Lung (tissue), 11 donors: ENCODE measurements at regions not wholly inside any gene's neighbourhood (a gene's known extent, or its start where the extent isn't known, plus 50 kb on each side); places are given as distances from the start of the nearest gene placed in this dataset.
A peak's percentile ranks its signal among the peaks of the same experiment; 100 is the strongest.

Experiments used
- ATAC-seq: fragments of 200-7000 bp; cut with Tn5 transposase; one replicate; pipeline ENCODE4 v1.9.1; 2020; ENCODE audit warnings: moderate number of reproducible peaks; ENCODE audit not compliant: insufficient read depth, low FRiP score
- DNase-seq, 3 donors: peaks; one replicate each; pipeline ENCODE4 v3.0.0-alpha.2; 2013 to 2017
- H3K27ac ChIP-seq, 2 donors: one replicate each; pipeline ENCODE4 v1.5.1; 2013; ENCODE audit warnings: mild to moderate bottlenecking in 2 of 2, moderate library complexity in 2 of 2, control low read depth in 1 of 2, inconsistent platforms in 1 of 2, low read depth in 1 of 2, low read length in 1 of 2
- H3K27me3 ChIP-seq, 3 donors: one replicate each; pipeline ENCODE4 v1.5.1; 2013; ENCODE audit warnings: low read length in 2 of 3; ENCODE audit not compliant: control insufficient read depth in 3 of 3, insufficient read depth in 3 of 3
- H3K36me3 ChIP-seq, 4 donors: one replicate each; pipeline ENCODE4 v1.5.1; 2013; ENCODE audit warnings: low read length in 4 of 4, mild to moderate bottlenecking in 1 of 4, moderate library complexity in 1 of 4; ENCODE audit not compliant: control insufficient read depth in 4 of 4, insufficient read depth in 4 of 4
- H3K4me1 ChIP-seq, 5 donors: one replicate each; pipeline ENCODE4 v1.5.1; 2013; ENCODE audit warnings: low read length in 5 of 5, mild to moderate bottlenecking in 2 of 5, moderate library complexity in 1 of 5; ENCODE audit not compliant: control insufficient read depth in 5 of 5, insufficient read depth in 5 of 5
- H3K4me3 ChIP-seq: one replicate; pipeline ENCODE4 v1.5.1; 2013; ENCODE audit warnings: mild to moderate bottlenecking, control low read depth, moderate library complexity
- H3K9ac ChIP-seq, 2 donors: one replicate each; pipeline ENCODE4 v1.5.1; 2013; ENCODE audit warnings: low read length in 2 of 2, control low read depth in 1 of 2; ENCODE audit not compliant: insufficient read depth in 1 of 2
- H3K9me3 ChIP-seq, 4 donors: one replicate each; pipeline ENCODE4 v1.5.1; 2013; ENCODE audit warnings: low read length in 3 of 4, mild to moderate bottlenecking in 1 of 4, moderate library complexity in 1 of 4; ENCODE audit not compliant: control insufficient read depth in 4 of 4, insufficient read depth in 3 of 4
- WGBS, 2 donors: extraction: QIAGEN DNeasy Blood & Tissue Kit; methylation state at CpG; one replicate each; pipeline ENCODE4 v1.1.7; 2013; 5-methylcytosine and 5-hydroxymethylcytosine counted together
- TF ChIP-seq, protein P1 (sequence below): IDR thresholded peaks from 2 replicates; pipeline ENCODE4 v1.5.1; 2012; ENCODE audit warnings: mild to moderate bottlenecking; ENCODE audit errors: control extremely low read depth, extremely low read depth
- donor health status: control.
- donor health status: control.
- donor health status: Bipolar disorder and iron deficiency.
- donor health status: healthy.
- donor health status: DM: yes; HTN: yes; CAD: no.

DNA sequence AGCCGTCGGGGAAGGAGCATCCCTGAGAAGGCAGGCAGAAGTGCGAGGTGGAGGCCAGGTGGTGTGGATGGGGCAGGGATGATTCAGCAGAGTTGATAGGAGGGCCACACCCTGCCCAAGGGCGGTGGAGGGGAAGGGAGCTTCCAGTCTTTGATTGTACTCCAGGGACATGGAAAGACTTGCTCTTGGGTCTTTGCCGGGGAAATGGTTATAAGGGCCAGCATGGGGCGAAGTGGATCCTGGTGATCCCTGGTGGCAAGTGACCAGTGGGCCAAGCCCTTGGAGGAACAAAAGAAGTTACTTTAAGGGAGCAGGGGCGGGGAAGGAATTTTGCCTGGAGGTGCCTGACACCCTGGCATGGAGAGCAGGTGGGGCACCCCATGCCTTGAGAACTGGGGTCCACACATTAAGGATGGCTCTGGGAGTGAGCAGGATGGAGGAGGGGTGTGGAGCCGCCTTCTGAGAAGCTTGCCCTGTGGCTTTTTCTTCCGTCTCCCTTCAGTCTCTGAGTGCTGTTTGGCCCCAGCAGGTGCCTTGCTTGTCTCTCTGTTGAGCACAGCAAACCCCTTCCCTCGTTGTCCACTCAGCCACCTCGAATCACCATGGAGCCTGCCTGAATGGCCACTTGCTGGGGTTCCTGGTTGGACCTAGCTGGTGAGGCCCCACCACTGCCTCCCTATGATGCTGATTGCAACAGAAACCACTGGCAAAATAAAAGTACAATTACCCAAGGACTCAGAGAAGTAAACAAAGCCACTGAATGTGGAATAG lies 83.9 kb downstream of the RAMP3 start:
- H3K27ac ChIP-seq = peak overlapping the region in 1 of 2 donors; percentile 76
- no peaks in the 10 kb centered on the region for H3K36me3 ChIP-seq
- TF ChIP-seq, protein P1, sequence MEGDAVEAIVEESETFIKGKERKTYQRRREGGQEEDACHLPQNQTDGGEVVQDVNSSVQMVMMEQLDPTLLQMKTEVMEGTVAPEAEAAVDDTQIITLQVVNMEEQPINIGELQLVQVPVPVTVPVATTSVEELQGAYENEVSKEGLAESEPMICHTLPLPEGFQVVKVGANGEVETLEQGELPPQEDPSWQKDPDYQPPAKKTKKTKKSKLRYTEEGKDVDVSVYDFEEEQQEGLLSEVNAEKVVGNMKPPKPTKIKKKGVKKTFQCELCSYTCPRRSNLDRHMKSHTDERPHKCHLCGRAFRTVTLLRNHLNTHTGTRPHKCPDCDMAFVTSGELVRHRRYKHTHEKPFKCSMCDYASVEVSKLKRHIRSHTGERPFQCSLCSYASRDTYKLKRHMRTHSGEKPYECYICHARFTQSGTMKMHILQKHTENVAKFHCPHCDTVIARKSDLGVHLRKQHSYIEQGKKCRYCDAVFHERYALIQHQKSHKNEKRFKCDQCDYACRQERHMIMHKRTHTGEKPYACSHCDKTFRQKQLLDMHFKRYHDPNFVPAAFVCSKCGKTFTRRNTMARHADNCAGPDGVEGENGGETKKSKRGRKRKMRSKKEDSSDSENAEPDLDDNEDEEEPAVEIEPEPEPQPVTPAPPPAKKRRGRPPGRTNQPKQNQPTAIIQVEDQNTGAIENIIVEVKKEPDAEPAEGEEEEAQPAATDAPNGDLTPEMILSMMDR = no peak
- 69 to 83% methylated on average over 11 of the region's 11 CpGs for WGBS, 2 donors
- H3K9ac ChIP-seq = no peak overlapping the region
- DNase-seq = no peak
- peaks cover 0 to 12% (median 5%) of the 10 kb centered on the region in 3 donors for H3K27me3 ChIP-seq
- H3K4me1 ChIP-seq = peaks cover 0 to 20% (median 0%) of the 10 kb centered on the region in 5 donors
- ATAC-seq = no peak
- no peak overlapping the region for H3K4me3 ChIP-seq
- H3K9me3 ChIP-seq = peaks cover 0 to 4% (median 0%) of the 10 kb centered on the region in 4 donors

DNA sequence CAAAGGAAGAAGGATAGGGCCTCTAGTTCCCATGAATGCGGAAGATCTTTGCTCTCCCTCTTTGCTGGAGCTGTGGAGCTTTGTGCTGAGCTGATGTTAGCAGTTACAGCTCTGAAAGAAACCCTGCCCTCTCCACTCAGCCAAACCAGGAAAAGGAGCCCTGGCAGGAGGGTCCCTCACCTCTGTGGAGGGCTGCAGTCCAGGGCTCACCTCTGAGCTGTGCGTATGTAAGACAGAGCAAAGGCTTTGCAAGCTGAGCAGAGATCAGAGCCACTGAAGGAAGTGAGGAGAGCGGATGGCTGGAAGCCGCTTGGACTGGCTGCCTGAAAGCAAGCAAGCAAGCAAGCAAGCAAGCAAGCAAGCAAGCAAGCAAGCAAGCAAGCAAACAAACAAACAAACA lies 84.7 kb downstream of the RAMP3 start:
- Histone ChIP-seq H3K9me3 (peaks cover 0 to 4% (median 0%) of the 10 kb centered on the region in 4 donors), H3K36me3 (no peaks in the 10 kb centered on the region), H3K27ac (peak overlapping the region in 1 of 2 donors; percentile 61), H3K9ac (no peak overlapping the region), H3K4me3 (no peak overlapping the region), H3K4me1 (peaks cover 0 to 20% (median 0%) of the 10 kb centered on the region in 5 donors), H3K27me3 (peaks cover 0 to 8% (median 5%) of the 10 kb centered on the region in 3 donors)
- DNase-seq (no peak), ATAC-seq (no peak)
- 83 to 86% methylated on average over 4 of the region's 4 CpGs for whole genome bisulfite sequencing, 2 donors
- TF ChIP-seq, protein P1 = no peak

DNA sequence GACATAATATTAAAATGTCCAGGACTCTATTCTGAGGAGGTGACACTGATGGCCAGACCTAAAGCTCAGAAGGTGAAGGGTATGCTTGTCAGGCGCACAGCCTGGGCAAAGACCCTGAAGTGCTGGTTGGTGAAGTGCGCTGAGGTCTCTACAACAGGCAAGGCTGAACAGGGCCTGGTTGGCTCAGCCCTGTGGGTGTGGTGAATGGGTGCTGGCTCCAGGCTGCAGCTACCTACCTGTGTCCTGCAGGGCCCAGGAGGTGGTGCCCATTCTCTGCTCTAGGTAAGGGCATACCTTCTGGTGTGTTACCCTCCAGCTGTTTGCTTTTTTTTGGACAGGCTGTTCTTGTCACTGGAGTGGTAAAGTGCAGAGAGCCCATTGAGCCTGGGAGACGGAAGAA lies 85.1 kb downstream of the RAMP3 start:
- 88 to 98% methylated on average over 3 of the region's 3 CpGs for WGBS, 2 donors
- Histone ChIP-seq H3K9me3 (peaks cover 0 to 4% (median 0%) of the 10 kb centered on the region in 4 donors), H3K9ac (no peak overlapping the region), H3K27ac (peak overlapping the region in 1 of 2 donors; percentile 28), H3K4me1 (peaks cover 0 to 20% (median 0%) of the 10 kb centered on the region in 5 donors), H3K36me3 (no peaks in the 10 kb centered on the region), H3K27me3 (peaks cover 0 to 8% (median 5%) of the 10 kb centered on the region in 3 donors), H3K4me3 (no peak overlapping the region)
- DNase-seq (no peak), ATAC-seq (no peak)
- TF ChIP-seq, protein P1 = no peak
